ENCODE measurements at regions not wholly inside any gene's neighbourhood (a gene's known extent, or its start where the extent isn't known, plus 50 kb on each side); places are given as distances from the start of the nearest gene placed in this dataset.
"Not testable (repeated sequence)": the region's sequence is repeated elsewhere in the genome, so short reads cannot be mapped to it uniquely, and the experiment has no call there.

DNA sequence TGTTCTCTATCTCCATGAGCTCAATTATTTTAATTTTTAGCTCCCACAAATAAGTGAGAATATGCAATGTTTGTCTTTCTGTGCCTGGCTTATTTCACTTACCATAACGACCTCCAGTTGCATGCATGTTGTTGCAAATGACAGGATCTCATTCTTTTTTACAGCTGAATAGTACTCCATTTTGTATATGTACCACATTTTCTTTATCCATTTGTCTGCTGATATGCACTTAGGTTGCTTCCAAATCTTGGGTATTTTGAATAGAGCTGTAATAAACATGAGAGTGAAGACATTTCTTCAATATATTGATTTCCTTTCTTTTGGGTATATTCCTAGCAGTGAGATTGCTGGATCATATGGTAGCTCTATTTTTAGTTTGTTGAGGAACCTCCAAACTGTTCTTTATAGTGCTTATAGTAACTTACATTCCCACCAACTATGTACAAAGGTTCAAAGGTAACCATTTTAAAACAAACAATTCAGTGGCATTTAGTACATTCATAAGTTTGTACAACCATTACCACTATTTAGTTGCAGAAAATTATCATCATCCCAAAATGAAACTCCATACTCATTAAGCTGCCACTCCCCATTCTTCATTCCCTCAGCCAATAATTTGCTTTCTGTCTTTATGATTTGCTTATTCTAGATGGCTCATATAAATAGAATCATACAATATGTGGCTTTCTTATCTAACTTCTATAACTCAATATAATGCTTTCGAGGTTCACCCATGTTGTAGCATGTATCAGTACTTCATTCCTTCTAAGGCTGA lies 255.9 kb upstream of the NFIA start:
- Mint-ChIP-seq H3K4me1 (no peaks in the 10 kb centered on the region), H3K9me3 (peaks cover 11% of the 10 kb centered on the region), H3K27me3 (peaks cover 11% of the 10 kb centered on the region), H3K27ac (no peak overlapping the region), H3K4me3 (no peak overlapping the region), H3K36me3 (no peaks in the 10 kb centered on the region)
- no peak for ATAC-seq

DNA sequence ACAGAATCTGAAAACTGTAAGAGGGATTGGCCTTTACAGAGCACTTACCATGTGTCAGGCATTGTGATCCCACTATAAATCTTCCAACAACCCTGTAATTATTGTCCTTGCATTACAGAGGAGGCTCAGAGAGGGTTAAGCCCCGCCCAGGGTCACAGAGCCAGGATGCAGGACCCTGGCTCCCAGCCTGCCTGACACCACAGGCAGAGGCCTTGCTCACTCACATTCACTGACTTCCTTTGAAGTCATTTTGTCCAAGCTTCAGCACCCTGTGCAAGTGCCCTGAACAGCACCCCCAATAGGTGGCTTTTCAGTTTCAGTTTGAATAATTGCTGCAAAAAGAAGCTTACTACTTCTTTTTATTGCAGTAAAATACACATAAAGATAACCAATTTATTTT lies 256.8 kb upstream of the NFIA start:
- Mint-ChIP-seq H3K9me3 (peaks cover 11% of the 10 kb centered on the region), H3K27me3 (peaks cover 4% of the 10 kb centered on the region), H3K36me3 (no peaks in the 10 kb centered on the region), H3K27ac (no peak overlapping the region), H3K4me3 (no peak overlapping the region), H3K4me1 (no peaks in the 10 kb centered on the region)
- no peak for ATAC-seq

DNA sequence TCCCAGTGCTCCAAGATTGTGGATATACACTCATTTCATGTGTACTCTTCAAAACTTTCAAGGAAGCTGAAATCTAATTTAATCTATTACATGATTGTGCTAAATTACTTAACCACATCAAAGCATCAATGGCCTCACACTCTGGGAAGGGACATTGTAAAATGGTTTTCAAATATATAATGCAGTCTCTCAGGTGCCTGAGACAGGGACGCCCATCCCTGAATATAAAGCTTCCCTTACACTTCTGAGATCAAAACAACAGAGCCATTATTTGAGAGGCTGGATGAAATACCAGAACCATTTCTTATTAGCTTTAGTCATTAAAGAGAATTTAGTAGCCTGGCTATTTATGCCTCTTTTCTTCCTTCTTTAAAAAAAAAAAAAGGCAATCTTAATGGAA lies 259.2 kb upstream of the NFIA start:
- Mint-ChIP-seq H3K4me1 (no peaks in the 10 kb centered on the region), H3K4me3 (no peak overlapping the region), H3K27ac (no peak overlapping the region), H3K36me3 (no peaks in the 10 kb centered on the region), H3K9me3 (peaks cover 11% of the 10 kb centered on the region), H3K27me3 (no peaks in the 10 kb centered on the region)
- no peak for ATAC-seq

DNA sequence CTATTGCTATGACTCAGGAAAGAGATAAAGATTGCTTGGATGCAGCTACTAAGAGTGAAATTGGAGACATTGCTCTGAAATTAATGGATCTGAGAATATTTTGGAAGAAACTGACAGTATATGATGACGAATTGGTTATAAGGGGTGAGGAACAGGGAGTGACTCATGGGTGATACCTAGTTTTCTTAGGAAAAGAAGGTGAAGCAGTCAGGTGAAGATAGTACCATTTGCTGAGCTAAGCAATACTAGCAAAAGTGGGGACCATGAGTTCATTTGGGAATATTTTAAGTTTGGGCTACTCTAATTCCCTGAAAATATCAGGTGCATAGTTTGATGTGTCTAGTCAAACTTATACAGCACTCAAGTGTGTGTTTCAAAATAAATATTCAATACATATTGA lies 260.1 kb upstream of the NFIA start:
- no peak for ATAC-seq
- Mint-ChIP-seq H3K4me3 (no peak overlapping the region), H3K9me3 (peaks cover 8% of the 10 kb centered on the region), H3K36me3 (no peaks in the 10 kb centered on the region), H3K27me3 (no peaks in the 10 kb centered on the region), H3K4me1 (no peaks in the 10 kb centered on the region), H3K27ac (no peak overlapping the region)

DNA sequence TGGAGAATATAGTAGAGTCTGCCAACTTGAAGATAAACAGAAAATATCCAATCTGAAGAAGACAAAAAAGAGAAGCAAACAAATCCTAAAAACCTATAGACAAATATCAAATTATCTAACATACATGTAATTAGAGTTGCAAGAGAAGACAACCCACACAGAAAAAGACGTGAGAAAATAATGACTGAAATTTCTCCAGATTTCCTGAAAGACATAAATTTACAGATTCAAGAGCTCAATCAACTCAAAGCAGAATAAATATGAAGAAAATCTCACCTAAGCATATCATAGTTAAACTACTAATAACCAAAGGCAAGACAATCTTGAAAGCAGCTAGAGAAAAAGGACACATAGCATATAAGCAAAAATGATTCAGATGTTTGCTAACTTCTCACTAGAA lies 261.2 kb upstream of the NFIA start:
- Mint-ChIP-seq H3K4me1 (no peaks in the 10 kb centered on the region), H3K9me3 (peaks cover under 1% of the 10 kb centered on the region), H3K27me3 (no peaks in the 10 kb centered on the region), H3K4me3 (no peak overlapping the region), H3K27ac (no peak overlapping the region), H3K36me3 (no peaks in the 10 kb centered on the region)
- no peak for ATAC-seq

DNA sequence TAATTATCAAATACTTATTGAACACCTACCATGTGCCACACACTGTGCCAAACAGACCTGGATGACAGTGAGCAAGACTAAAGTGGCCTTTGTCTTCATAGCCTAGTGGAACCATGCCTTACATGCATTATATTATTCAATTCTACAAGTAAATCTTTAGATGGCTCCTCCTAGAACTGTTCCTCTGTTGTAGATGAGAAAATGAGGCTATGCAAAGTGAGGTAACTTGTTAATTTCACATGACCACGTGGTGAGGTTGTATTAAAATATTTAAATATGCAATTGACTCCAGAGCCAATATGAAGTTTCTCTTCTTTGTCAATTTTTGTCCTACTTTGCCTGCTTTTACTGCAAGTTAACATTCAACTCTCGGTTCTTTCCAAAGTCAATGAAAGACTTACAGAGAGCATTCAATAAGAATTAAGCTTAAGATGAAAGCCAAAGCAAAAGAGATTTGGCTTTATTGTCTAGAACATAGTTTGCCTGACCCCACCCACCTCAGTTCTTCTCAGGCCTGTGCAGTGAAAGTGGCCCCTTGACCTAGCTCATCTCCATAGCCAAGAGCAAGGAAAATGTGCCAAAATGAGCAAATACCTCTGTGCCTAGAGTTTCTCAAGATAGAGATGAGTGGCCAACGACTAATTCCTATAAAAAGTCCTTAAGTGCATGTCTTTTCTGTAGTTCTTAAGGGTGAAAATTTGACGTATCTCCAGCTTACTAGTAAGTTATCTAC lies 263.2 kb upstream of the NFIA start:
- no peak overlapping the region for H3K27ac Mint-ChIP-seq
- no peak overlapping the region for H3K4me3 Mint-ChIP-seq
- no peaks in the 10 kb centered on the region for H3K9me3 Mint-ChIP-seq
- ATAC-seq, result no peak
- H3K36me3 Mint-ChIP-seq, result no peaks in the 10 kb centered on the region
- no peaks in the 10 kb centered on the region for H3K27me3 Mint-ChIP-seq
- no peaks in the 10 kb centered on the region for H3K4me1 Mint-ChIP-seq

DNA sequence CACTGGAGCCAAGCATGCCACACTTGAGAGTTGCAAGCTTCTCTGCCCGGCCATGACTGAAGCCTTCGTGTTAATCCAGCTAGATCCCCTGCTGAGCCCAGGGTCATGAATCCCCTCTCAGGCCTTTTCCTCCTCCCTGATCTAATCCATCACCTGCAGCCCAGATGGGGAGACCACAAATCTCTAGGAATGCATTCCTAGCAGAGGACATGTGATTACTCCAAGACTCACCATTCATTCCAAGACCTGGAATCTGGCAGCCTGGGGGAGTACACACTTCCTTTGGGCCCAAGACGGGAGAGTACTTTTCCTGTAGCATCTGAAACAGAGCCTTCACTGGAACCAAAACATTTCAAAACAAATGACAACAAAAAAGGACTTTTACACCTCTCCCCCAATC lies 269.3 kb upstream of the NFIA start:
- H3K4me1 Mint-ChIP-seq, result no peaks in the 10 kb centered on the region
- no peaks in the 10 kb centered on the region for H3K9me3 Mint-ChIP-seq
- no peak for ATAC-seq
- H3K36me3 Mint-ChIP-seq, result no peaks in the 10 kb centered on the region
- no peak overlapping the region for H3K27ac Mint-ChIP-seq
- H3K4me3 Mint-ChIP-seq, result no peak overlapping the region
- no peaks in the 10 kb centered on the region for H3K27me3 Mint-ChIP-seq

DNA sequence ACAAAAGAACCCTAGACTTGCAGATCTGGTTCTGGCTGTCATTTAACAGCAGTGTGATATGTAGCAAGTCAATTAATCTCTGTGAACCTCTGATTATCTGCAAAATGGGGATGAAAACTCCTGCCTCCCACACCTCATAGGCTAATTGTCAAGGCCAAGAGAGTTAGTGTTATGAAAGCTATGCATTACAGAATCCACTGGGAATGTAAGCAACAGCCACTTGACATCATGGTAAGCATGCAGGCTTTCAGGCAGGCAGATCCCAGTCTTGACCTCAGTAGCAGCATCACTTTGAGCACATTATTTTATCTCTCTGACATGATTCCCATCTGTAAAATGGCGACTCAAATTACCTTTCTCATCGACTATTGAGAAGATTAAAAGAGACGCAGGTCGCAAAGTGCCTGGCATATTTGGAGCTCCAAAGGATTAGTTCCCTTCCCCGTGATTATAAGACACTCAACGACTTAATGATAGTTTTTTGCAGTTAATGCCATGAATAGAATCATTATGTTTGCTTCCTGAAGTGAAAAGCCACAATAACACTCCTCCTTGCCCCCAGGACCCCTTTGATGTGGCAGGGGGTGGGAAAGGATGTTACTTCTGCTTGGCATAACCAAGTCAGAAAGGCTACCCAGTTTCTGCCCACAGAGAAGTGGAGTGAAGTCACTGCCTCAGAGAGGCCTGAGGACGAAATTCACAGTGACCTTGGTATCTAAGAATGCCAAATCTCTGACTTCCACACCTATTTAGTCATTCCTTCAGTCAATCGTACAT lies 273.0 kb upstream of the NFIA start:
- Mint-ChIP-seq H3K27ac (no peak overlapping the region), H3K4me3 (no peak overlapping the region), H3K4me1 (no peaks in the 10 kb centered on the region), H3K36me3 (no peaks in the 10 kb centered on the region), H3K27me3 (no peaks in the 10 kb centered on the region), H3K9me3 (peaks cover 13% of the 10 kb centered on the region)
- ATAC-seq, result no peak

DNA sequence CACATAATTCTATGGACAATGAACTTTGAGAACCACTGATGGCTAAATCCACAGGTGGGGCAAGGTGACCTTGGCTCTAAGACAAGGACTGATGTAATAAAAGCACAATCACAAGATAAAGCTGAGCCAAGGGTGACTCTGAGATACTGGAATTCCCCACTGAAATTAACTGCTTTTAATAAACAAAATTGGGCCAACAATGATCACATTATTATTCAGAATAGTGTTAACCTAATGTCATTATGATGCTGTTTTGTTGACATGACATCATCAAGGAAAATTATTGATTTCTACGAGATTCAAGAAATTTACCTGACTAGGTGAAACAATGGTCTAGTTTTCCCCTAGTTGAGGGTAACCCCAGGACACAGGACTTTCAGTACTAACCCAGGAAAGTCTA lies 273.7 kb upstream of the NFIA start:
- Mint-ChIP-seq H3K36me3 (no peaks in the 10 kb centered on the region), H3K9me3 (peaks cover 13% of the 10 kb centered on the region), H3K27ac (no peak overlapping the region)

DNA sequence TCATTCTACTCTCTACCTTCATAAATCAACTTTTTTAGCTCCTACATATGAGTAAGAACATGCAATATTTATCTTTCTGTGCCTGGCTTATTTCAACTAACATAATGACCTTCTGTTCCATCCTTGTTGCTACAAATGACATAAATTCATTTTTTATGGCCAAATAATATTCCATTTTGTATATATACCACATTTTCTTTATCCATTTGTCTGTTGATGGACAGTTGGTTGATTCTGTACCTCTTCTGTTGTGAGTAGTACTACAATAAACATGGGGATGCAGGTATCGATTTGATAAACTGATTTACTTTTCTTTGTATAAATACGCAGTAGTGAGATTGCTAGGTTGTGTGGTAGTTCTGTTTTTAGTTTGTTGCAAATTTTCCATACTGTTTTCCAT lies 279.5 kb upstream of the NFIA start:
- H3K36me3 Mint-ChIP-seq, result no peaks in the 10 kb centered on the region
- no peak for ATAC-seq
- H3K27ac Mint-ChIP-seq, result no peak overlapping the region
- H3K9me3 Mint-ChIP-seq, result peaks cover 17% of the 10 kb centered on the region
- H3K27me3 Mint-ChIP-seq, result no peaks in the 10 kb centered on the region
- H3K4me3 Mint-ChIP-seq, result no peak overlapping the region
- no peaks in the 10 kb centered on the region for H3K4me1 Mint-ChIP-seq

More for the DNA sequence above, 273.7 kb upstream of the NFIA start:
- H3K27me3 Mint-ChIP-seq, result no peaks in the 10 kb centered on the region
- no peak overlapping the region for H3K4me3 Mint-ChIP-seq
- no peaks in the 10 kb centered on the region for H3K4me1 Mint-ChIP-seq
- ATAC-seq, result no peak

DNA sequence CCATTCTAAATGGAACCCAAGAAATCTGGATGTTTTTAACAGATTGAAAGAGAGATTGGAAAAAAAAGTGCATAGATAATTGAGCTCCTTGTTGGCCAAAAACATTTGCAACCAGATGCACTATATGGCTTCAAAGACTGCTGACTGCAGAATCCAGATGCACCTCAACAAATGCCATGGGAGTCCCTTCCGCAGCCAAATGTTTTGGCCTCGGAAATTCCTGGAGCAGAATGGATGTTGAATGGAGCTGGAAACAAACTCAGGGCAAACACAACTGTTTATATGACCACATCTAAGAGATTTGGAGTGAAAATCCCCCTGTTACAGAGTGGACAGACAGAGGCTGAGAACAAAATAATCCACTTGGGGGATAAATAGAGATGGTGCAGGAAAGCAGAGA lies 285.0 kb upstream of the NFIA start:
- Mint-ChIP-seq H3K36me3 (no peaks in the 10 kb centered on the region), H3K4me1 (no peaks in the 10 kb centered on the region), H3K4me3 (no peak overlapping the region), H3K9me3 (peaks cover 4% of the 10 kb centered on the region), H3K27me3 (no peaks in the 10 kb centered on the region), H3K27ac (no peak overlapping the region)
- no peak for ATAC-seq

DNA sequence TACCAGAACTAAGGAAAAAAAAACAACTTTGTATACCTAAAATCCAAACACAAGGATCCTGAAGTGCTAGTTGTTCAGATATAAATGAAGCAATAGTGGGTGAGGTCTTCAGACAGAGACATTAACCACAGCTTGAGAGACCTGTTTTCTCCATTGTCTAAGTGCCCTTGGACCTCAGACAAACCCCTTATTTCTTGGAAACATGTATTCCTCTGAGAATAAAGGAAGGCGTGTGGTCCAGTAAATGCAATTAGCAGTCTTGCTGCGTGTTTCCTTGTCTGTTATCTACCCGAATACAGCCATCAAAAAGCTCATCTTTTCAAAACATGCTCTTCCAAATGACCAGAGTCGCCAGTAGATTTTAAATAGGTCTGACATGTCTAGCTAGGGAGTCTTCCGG lies 291.1 kb upstream of the NFIA start:
- no peak for ATAC-seq
- H3K36me3 Mint-ChIP-seq, result no peaks in the 10 kb centered on the region
- peaks cover 4% of the 10 kb centered on the region for H3K9me3 Mint-ChIP-seq
- no peak overlapping the region for H3K4me3 Mint-ChIP-seq
- no peaks in the 10 kb centered on the region for H3K4me1 Mint-ChIP-seq
- H3K27me3 Mint-ChIP-seq, result no peaks in the 10 kb centered on the region
- H3K27ac Mint-ChIP-seq, result no peak overlapping the region

DNA sequence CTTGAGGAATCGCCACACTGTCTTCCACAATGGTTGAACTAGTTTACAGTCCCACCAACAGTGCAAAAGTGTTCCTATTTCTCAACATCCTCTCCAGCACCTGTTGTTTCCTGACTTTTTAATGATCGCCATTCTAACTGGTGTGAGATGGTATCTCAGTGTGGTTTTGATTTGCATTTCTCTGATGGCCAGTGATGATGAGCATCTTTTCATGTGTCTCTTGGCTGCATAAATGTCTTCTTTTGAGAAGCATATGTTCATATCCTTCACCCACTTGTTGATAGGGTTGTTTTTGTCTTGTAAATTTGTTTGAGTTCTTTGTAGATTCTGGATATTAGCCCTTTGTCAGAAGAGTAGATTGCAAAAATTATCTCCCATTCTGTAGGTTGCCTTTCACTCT lies 309.3 kb upstream of the NFIA start:
- not testable (repeated sequence) for ATAC-seq, H3K27ac Mint-ChIP-seq, H3K4me1 Mint-ChIP-seq, H3K36me3 Mint-ChIP-seq, H3K9me3 Mint-ChIP-seq, H3K4me3 Mint-ChIP-seq, H3K27me3 Mint-ChIP-seq

DNA sequence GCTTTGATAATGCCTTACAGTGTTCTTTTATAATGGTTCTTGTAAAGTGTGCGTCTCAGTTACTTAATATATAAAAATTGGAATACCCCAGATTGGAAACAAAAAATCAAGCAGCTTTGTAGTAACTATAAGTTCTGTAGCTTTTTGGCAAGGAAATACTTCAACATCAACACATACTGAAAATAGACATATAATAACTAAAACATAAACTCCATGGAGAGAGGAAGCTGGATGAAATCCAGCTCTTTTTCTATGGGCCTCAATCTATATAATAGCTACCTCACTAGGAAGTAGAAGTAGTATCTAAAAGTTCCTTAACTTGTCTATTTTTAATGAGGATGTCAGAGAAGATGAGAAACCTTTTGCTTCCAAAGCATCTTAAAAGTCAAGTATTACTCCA lies 313.3 kb upstream of the NFIA start:
- H3K4me1 Mint-ChIP-seq, result no peaks in the 10 kb centered on the region
- no peak for ATAC-seq
- no peak overlapping the region for H3K27ac Mint-ChIP-seq
- H3K4me3 Mint-ChIP-seq, result no peak overlapping the region
- H3K27me3 Mint-ChIP-seq, result no peaks in the 10 kb centered on the region
- peaks cover 5% of the 10 kb centered on the region for H3K9me3 Mint-ChIP-seq
- no peaks in the 10 kb centered on the region for H3K36me3 Mint-ChIP-seq

DNA sequence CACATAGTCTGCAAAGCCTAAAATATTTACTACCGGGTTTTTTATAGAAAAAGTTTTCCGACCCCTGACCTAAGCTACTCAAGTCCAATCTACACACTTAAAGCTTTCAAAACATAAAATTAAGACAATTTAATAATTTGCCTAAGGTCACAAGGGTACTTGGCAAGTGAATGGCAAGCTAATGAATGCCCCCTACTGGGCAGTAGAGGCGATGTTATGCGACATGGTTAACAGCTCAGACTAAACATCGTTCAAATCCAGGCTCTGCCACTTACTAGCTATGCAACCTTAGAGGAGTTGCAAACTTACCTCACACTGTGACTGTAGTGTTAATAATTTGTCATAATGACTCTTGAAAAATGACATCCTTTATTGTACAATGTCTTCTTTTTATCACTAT lies 317.2 kb upstream of the NFIA start:
- Mint-ChIP-seq H3K4me3 (no peak overlapping the region), H3K4me1 (no peaks in the 10 kb centered on the region), H3K9me3 (no peaks in the 10 kb centered on the region), H3K27ac (no peak overlapping the region), H3K27me3 (no peaks in the 10 kb centered on the region), H3K36me3 (no peaks in the 10 kb centered on the region)
- ATAC-seq, result no peak

DNA sequence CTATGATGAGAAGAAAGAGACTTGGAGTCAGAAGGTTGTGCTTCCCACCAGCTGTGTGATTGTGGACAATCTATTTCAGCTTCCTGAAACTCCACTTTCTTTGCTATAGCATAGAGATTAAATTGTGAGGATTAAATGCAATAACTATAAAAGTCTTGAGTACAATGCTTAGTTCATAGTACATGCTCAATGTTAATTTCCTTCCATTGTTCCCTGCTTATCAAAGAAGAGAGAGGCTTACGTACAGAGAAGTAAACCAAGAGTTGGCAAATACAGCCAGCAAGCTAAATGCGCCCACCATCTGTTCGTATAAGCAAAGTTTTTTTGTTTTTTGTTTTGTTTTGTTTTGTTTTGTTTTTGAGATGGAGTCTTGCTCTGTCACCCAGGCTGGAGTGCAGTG lies 317.9 kb upstream of the NFIA start:
- Mint-ChIP-seq H3K36me3 (no peaks in the 10 kb centered on the region), H3K4me3 (no peak overlapping the region), H3K27me3 (no peaks in the 10 kb centered on the region), H3K9me3 (no peaks in the 10 kb centered on the region), H3K27ac (no peak overlapping the region), H3K4me1 (no peaks in the 10 kb centered on the region)
- ATAC-seq, result no peak

Measured in stimulated activated memory B cell treated with anti-CD40 and anti-IgM and Interleukin-4, amounts not matched to agents 10 μg/mL and 1 μg/mL and 100 μg/mL, for 72 hours (primary cell).